ENCODE measurements at regions not wholly inside any gene's neighbourhood (a gene's known extent, or its start where the extent isn't known, plus 50 kb on each side); places are given as distances from the start of the nearest gene placed in this dataset.
A peak's percentile ranks its signal among the peaks of the same experiment; 100 is the strongest.
"Not testable (repeated sequence)": the region's sequence is repeated elsewhere in the genome, so short reads cannot be mapped to it uniquely, and the experiment has no call there.

GRCh38 chr15:59894835-59895234 is 109.3 kb upstream of the FOXB1 start:
- DNase-seq = no peak

DNA sequence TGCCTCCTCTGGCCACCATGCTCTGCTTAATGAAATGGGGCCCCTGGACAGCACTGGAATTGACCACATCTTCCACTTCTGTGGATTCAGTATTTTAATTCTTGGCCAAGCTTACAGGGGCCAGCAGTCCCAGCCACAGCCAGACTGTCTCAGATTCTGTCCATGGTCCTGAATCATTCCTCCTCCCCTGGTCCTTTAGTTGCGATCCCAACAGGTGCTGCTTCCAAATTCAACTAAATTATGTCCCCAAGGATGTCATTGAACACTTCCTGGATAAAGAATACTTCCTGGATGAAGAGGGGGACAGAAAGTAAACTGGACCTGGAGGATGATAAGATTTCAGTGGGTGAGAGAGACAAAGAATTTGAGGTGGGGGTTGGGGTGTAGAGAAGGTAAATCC is 111.1 kb upstream of the FOXB1 start:
- no peak for DNase-seq

GRCh38 chr15:59887870-59888269 is 116.2 kb upstream of the FOXB1 start:
- DNase-seq = not testable (repeated sequence)

GRCh38 chr15:59887211-59887610 is 116.9 kb upstream of the FOXB1 start:
- DNase-seq = no peak

DNA sequence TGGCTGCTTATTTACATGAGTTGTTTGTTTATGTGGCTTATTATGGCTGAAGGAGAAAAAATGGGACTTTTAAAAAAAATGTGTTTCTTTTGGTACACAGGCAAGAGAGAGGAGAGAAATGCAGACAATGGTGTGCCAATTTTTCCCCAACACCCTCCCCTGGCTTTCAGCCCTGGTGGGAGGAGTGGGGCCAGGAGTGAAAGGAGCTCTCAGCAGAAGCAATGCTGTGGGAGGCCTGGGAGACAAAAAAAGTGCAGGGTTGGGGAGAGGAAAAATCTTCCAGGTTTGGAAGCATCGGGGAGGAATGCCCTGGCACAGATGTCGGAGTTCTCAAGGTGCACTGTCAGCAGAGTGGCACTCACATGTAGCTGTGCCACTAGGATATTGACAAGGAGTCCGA is 117.7 kb upstream of the FOXB1 start:
- no peak for DNase-seq

- DNase-seq = peak; percentile 88
Observed at GRCh38 chr15:59885832-59886231, 118.3 kb upstream of the FOXB1 start.

DNA sequence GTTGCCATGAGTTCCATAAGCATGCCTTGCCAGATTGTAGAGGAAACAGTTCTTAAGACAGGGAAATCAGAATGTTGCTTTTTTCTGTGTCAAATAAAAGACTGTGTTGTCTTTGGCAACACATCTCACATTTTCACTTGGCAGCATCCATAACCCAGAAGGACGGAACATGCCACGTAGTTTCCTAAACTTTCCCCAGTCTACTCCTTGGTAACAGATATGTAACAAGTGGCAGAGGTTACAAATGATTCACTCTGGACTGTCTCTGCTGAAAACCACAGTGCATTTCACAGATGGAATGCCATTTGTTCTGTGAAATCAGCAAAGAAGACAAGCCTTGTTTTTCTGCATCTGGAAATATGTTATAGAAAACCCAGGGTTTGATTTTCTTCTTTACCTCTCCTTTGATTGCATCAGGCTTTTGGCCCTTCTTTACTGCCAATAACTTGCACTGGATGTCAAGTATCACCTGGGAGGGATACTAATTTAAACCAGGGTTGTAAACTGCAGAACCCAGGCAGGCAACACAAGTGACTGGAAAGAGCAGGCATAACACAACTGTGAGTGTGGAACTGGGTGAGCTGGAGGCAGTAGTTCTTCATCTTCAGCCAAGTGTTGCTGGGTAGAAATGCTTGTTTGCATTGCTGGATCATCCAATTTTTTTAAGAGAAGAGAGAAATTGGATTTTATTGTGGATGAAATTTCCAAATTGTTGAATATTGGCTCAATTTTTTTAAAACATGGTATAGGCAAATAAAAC is 124.4 kb upstream of the FOXB1 start:
- DNase-seq = no peak

- DNase-seq = no peak
Observed at GRCh38 chr15:59876140-59876539, 128.0 kb upstream of the FOXB1 start.

DNA sequence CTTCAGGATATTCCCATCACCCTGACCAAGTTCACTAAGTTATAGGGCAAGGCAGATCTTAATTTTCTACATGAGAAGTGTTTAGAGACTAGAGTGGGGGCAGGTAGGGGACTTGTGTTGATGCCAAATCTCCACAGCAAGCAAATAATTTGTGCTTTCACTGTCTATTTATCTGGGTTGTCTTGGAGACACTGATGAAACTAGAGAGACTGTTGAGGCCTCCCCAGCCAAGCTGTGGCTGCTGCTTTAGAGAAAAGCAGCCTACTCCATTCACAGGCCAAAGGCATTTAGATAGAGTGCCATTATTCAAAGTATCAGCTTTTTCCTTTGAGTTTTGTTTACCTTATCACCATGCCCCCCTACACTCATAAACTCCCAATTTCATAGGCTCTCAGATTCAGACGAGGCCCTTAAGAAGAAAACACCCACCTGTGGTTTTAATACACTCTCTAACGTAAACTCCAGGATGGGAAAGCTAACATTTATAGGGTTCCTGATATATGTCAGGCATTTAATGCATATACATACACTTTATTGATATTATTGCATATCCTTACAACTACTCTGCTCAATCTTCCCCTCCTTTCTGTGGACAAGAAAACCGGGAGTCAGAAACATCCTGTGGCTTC is 130.4 kb upstream of the FOXB1 start:
- DNase-seq = no peak

DNA sequence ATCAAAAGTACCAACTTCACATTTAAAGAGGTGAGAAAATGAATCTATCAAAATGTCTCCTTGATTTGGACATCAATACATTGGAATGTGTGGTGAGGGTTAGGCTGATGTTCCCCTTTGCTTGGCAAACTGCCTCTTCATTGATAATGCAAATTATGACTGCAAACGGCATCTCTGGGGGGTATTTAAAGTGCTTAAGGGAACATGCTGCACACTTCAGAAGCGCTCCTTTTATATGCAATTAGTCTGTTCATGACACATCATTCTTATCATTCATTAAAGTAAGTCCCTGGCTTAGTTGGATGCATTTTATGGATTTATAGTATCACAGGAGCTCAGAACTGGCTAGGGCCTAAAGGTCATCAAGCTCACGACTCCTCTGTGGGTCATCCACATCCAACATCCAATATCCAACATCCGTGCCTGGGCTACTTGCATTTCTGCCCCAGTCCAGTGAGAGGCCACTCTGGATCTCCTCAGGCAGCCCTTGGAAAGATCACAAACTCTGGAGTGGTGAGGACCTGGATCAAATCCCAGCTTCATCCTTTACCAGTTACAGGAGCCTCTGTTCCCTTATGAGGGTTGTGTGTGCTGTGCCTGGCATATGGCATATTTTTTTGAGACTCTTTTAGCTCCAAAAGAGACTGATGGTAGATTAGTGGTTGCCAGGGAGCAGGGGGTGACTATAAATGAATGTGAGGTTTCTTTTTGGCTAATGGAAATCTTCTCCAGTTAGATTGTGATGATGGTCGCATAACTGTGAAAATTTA is 136.8 kb upstream of the FOXB1 start:
- DNase-seq = peak; percentile 71

DNA sequence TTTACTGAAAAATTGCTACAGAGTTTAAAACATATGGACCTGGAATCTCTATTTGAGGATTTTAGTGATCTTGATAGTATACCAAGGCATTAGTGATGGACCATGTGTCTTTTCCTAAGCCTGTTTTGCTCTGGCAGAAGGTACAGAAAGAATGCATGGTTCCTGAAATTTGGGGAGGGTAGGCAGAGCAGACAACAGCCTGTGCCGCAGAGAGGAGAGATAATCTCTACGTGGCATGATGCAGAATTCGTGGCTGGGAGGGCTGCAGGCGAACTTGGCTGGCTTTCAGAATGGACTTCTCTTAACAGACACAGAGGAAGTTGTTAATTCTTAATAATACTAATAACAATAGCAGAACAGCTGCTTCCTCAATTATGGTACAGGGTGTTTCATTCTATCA is 137.5 kb upstream of the FOXB1 start:
- DNase-seq = peak; percentile 46

DNA sequence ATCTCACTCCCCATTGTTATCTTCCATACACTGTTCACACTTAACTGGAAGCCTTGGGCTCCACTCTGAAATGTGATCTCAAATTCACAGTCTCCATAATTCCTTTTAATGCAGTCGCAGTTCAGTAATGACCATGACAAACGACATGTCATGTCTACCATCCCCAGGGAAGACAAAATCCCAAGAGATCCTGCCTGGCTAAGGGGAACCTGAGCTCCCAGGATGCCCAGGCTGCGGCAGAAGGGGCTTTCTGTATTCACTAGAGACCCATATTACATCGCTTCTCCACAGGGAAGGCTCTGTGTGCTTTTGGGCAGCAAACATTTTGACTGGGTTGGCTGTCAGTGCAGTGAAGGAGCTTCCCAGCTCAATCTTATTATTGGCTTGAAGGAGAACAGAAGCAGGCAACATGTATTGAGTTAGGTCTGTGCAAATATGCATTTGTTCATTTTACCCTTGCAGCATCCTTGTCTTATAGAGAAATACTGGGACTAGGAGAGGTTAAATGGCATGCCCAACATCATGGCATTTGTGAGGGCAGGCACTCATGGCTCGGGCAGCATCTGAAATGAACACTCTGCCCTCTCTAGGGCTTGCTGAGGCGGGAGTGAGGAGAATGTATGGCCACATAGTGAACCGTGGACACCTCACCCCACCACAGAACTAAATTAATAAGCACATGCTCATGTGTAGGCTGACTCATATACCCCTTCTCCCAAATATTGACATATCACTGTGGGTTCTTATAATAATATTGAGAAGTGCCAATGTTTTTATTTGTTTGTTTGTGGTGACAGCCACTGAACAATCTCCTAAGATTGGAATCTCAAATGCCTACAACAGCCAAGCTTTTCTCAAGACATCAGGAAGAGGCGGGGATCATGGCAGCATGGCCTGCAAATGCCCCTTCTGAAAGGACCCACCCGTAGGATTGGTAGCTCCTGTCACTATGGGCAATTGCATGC is 141.6 kb upstream of the FOXB1 start:
- no peak for DNase-seq

DNA sequence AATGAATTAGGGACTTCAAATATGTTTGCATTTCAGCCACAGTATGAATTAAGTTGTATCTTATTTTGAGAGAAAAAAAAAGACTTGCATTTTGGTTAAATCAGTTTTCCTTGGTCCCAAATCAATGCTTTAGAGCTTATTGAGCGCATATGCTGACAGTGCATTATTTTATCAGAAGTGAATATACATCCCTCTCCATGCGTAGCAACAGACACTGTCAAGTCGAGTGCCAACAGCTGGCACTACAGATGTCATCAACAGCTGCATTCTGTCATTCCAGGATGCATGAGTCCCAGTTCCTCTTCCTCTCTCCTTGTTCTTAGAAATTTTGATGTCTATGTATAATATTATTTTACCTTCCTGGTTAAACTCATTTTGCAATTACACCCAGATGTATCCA is 156.1 kb upstream of the FOXB1 start:
- DNase-seq = no peak

DNA sequence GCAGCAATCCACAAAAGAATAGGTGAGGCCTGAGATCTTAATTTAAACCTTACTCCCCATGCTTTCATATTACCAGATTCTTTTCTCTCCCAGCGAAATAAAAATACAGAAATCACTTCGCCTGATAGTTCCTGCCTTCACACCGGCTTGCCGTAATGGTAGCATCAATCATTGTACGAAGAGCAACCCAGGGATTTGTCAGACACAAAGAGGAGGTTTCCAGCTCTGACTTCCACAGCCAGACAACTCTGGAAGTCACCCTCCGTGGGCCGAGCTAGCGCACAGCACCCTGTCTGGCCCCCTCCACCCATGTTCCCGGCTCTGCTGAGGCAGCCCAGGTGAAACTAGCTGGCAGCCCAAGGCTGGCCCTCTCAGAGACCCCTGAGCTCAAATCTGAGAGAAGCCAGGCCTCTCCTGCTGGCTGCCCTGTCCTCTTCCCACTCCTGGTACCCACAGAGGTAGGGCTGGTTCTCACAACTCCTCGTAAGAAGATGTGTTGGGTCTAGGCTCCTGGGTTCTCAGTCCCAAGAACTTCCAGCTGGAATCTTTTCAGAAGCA is 156.9 kb upstream of the BNIP2 start:
- no peak for DNase-seq

DNA sequence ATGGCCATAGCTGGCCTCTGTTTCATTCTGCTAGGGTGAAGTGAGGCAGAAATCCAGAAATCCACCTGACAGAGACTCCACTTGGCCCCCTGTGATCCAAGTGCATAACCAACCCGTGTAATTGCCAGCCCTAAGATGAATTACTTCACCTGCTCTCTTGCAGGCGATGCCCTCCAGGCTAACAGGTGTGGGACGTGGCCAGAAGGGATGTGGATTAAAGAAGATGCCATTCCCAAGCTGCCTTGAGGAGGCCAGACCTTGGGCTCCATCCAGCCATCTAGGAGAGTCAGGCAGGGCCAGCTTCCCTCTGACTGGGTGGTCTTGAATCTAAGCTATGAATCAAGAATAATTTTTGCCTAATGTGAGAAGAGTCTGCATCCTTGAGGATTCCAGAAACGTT is 154.5 kb upstream of the BNIP2 start:
- no peak for DNase-seq

- no peak for DNase-seq
Observed at GRCh38 chr15:59841036-59841435, 151.9 kb upstream of the BNIP2 start.

DNA sequence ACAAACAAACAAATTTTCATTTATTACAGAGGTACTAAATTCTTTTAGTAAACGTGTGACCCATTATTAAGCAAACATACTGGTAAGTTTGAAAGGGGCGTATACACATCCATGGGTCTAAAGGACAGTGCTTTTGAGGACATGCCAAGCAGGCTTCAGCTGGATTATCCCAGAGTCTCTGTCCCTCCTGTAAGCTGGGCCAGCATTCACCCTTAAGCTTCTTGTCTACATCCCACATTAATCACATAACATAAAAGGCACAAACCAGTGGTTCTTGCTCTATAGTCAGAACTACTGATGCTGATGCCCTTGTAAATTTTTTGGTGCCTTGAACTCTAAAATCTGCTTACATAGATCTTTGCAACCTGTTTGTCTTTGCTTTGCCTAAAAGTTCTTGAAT is 150.8 kb upstream of the BNIP2 start:
- DNase-seq = no peak

DNA sequence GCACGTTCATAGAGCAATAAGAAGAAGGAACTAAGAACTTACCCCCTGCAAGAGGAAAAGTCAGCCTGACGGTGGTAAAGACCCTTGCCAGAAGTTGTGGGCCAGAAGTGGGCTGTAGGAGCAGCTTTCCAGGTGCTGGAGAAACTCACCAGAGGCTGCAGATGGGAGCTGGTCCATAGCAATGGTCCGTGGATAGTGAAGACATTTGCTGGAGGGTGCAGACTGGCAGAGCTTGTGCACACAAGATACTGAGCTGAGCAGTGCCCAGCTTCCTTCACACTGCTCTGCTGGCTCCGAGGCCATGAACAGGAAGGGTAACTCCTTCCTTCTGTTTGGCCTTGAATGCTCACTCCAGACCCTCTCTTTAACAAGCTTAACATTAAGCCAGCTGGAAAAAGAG is 149.8 kb upstream of the BNIP2 start:
- DNase-seq = no peak

DNA sequence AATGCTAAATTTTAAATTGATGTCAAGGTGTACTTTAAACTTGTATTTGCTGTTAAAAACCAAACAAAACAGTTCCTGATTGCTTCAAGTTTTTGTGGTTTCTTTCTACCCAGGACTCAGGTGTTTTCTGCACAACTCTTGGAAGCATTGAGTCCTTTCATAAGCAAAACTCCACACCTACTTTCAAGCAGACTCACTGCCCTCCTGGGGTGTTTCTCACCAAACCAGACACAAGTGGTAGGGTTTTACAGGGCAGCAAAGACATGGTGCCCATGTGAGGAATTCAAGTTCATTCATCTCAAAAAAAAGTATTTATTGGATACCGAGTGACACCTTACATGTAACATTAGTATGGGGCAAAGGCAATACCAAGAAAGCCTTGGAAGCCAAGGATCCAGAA is 146.7 kb upstream of the BNIP2 start:
- no peak for DNase-seq

DNA sequence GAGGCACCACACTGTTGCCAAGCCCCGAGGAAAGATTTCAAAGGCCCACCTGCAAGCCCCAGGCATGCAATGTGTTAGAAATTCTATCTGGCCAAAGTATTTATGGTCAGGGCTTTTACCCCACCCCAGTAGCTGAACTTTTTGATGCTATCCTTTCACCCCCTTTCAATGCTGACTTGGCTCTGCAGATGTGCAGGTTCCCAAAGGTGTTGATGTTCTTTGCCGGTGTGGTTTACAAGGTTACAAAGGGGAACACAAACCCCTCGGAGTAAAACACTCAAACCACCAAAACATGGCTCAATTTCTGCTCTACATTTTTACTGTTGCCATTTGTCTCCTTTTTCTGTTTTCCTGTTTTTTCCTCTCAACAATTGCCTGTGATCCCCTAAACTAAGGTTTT is 145.4 kb upstream of the BNIP2 start:
- no peak for DNase-seq

DNA sequence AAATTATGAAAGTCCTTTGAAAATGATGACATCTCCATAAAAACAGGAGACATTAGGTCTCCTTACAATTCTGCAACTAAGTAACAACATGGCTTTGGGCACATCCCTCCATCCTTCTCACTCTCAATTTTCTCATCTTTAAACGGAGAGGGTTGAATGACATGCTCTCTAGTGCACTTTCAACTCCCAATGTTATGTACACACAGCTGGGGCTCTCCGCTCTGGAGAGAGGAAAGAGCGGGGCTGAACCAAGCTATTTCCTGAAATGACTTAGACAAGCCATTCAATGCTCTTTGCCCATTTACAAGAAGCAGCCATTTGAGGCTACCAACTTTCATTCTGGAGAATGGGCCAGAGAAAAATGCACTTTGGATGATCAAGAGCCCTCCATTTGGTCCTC is 144.2 kb upstream of the BNIP2 start:
- no peak for DNase-seq

GRCh38 chr15:59830873-59831272 is 141.8 kb upstream of the BNIP2 start:
- DNase-seq = no peak

- DNase-seq = no peak
Observed at GRCh38 chr15:59830098-59830497, 141.0 kb upstream of the BNIP2 start.

Data from NCI-H524 treated with DMSO at 0.1 percent for 48 hours (cell line).